ENCODE measurements at regions not wholly inside any gene's neighbourhood (a gene's known extent, or its start where the extent isn't known, plus 50 kb on each side); places are given as distances from the start of the nearest gene placed in this dataset.

DNA sequence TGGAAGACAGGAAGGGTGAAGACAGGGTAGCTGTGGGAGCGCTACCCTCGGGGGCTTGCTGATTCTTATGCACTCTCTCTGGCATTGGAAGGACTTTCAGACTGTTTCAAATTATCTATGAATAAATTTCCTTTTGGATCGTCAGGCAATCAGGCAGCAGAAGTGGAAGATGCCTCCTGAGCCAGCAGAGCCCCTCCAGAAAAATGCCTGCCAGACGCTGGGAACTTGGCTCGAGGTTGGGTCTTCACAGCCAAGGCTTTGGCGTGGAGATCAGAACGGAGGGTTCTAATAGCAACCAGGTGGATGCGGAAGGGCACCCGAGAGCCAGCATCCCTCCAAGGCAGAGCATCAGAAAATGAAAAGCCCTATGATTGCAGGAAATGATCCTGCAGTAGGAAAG, 119.2 kb upstream of the RFLNA start:
- TF ChIP-seq CTCF (IDR thresholded peaks at IDR 0.05; ENCODE audit: low read depth, low read length, missing control alignments), result no peak
- DNase-seq (ENCODE audit: low read depth), result no peak

DNA sequence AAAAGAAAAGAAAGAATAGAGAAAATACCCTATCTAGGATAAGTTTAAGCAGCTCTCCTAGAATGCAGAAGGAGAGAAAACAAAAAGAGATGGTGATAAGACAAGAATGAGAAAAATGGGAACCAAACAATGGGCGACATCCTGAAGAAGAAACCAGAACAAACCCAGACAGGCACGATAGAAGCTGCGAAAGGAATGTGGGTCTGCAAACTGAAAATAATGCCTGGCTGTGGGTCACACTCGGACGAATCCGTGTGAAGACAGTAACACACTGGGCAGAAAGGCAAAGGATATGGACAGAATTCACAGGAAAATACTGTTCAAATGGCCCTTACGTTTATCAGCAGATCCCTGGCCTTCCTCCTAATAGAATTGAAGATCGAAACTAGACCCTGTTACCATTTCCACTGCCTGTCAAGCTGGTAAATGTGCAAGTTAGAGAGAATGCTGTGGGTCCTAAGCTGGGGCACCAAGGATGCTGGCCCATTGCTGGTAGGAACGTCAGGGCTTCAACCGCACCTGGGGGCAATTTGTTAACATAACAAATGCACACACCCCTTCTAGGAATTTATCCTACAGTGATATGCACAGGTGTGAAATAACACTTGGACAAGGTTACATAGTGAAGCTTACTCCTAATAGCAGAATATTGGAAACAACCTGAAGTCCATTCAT, 117.5 kb upstream of the RFLNA start:
- no peak for DNase-seq (ENCODE audit: low read depth)
- H3K4me3 ChIP-seq (ENCODE audit: low read depth, low read length), result no peak overlapping the region
- no peak for TF ChIP-seq CTCF (IDR thresholded peaks at IDR 0.05; ENCODE audit: low read depth, low read length, missing control alignments)

More for the DNA sequence above, 119.2 kb upstream of the RFLNA start:
- no peak overlapping the region for H3K4me3 ChIP-seq (ENCODE audit: low read depth, low read length)

GRCh38 chr12:124177951-124178316, 117.0 kb upstream of the RFLNA start:
- no peak for DNase-seq (ENCODE audit: low read depth)

GRCh38 chr12:124179936-124180607, 114.8 kb upstream of the RFLNA start:
- TF ChIP-seq CTCF (IDR thresholded peaks at IDR 0.05; ENCODE audit: low read depth, low read length, missing control alignments), result no peak
- no peak for DNase-seq (ENCODE audit: low read depth)

More at GRCh38 chr12:124177951-124178316, 117.0 kb upstream of the RFLNA start:
- no peak overlapping the region for H3K4me3 ChIP-seq (ENCODE audit: low read depth, low read length)
- no peak for TF ChIP-seq CTCF (IDR thresholded peaks at IDR 0.05; ENCODE audit: low read depth, low read length, missing control alignments)

GRCh38 chr12:124183172-124183571, 111.7 kb upstream of the RFLNA start:
- no peak overlapping the region for H3K4me3 ChIP-seq (ENCODE audit: low read depth, low read length)
- TF ChIP-seq CTCF (IDR thresholded peaks at IDR 0.05; ENCODE audit: low read depth, low read length, missing control alignments), result no peak
- DNase-seq (ENCODE audit: low read depth), result no peak

More at GRCh38 chr12:124179936-124180607, 114.8 kb upstream of the RFLNA start:
- no peak overlapping the region for H3K4me3 ChIP-seq (ENCODE audit: low read depth, low read length)

- peak; percentile 3 for TF ChIP-seq CTCF (IDR thresholded peaks at IDR 0.05; ENCODE audit: low read depth, low read length, missing control alignments)
- H3K4me3 ChIP-seq (ENCODE audit: low read depth, low read length), result no peak overlapping the region
- no peak for DNase-seq (ENCODE audit: low read depth)
These were observed 110.4 kb upstream of the RFLNA start for GRCh38 chr12:124184456-124184855.

Data from GM12864 (cell line).